Osteoblast (primary cell): ENCODE measurements at regions not wholly inside any gene's neighbourhood (a gene's known extent, or its start where the extent isn't known, plus 50 kb on each side); places are given as distances from the start of the nearest gene placed in this dataset.

Experiments
- DNase-seq: peaks from one replicate; pipeline ENCODE4 v3.0.0; 2011; ENCODE audit warnings: low spot score, mixed read lengths; ENCODE audit not compliant: insufficient read length; ENCODE audit errors: missing footprints
- H2AFZ ChIP-seq: 2 replicates; pipeline ENCODE4 v1.6.0; 2011; ENCODE audit warnings: mild to moderate bottlenecking, low read length
- H3K27ac ChIP-seq: 2 replicates; pipeline ENCODE4 v1.5.1; 2011; ENCODE audit warnings: mild to moderate bottlenecking, low read depth, low read length, moderate library complexity
- H3K27me3 ChIP-seq: 2 replicates; pipeline ENCODE4 v1.6.0; 2012; ENCODE audit warnings: mild to moderate bottlenecking, control low read depth, inconsistent platforms, low read length, moderate library complexity; ENCODE audit not compliant: insufficient read depth
- H3K36me3 ChIP-seq: 2 replicates; pipeline ENCODE4 v1.5.1; 2011; ENCODE audit warnings: mild to moderate bottlenecking, low read length, control low read depth, moderate library complexity; ENCODE audit not compliant: insufficient read depth
- H3K4me1 ChIP-seq: 2 replicates; pipeline ENCODE4 v1.5.1; 2011; ENCODE audit warnings: mild to moderate bottlenecking, low read length, control low read depth, moderate library complexity; ENCODE audit not compliant: insufficient read depth
- H3K4me2 ChIP-seq: 2 replicates; pipeline ENCODE4 v1.6.0; 2011; ENCODE audit warnings: mild to moderate bottlenecking, low read length; ENCODE audit not compliant: insufficient read depth
- H3K4me3 ChIP-seq: fragments of 200-600 bp; sonication (generic); 3 replicates; pipeline ENCODE4 v1.5.1; 2012; ENCODE audit warnings: mild to moderate bottlenecking, low read length, inconsistent platforms; ENCODE audit not compliant: insufficient read depth
- H3K79me2 ChIP-seq: 2 replicates; pipeline ENCODE4 v1.6.0; 2012; ENCODE audit warnings: mild to moderate bottlenecking, low read length, control low read depth, inconsistent platforms; ENCODE audit not compliant: insufficient read depth
- H3K9me3 ChIP-seq: 2 replicates; pipeline ENCODE4 v1.5.1; 2011; ENCODE audit warnings: low read depth, low read length, control low read depth
- H4K20me1 ChIP-seq: 2 replicates; pipeline ENCODE4 v1.6.0; 2012; ENCODE audit warnings: mild to moderate bottlenecking, low read length, control low read depth; ENCODE audit not compliant: insufficient read depth
- TF ChIP-seq, protein P1 (sequence below): IDR thresholded peaks from 2 replicates; pipeline ENCODE4 v1.5.1; 2011; ENCODE audit warnings: mild to moderate bottlenecking, low read depth, low read length, moderate library complexity; ENCODE audit errors: extremely low read depth

DNA sequence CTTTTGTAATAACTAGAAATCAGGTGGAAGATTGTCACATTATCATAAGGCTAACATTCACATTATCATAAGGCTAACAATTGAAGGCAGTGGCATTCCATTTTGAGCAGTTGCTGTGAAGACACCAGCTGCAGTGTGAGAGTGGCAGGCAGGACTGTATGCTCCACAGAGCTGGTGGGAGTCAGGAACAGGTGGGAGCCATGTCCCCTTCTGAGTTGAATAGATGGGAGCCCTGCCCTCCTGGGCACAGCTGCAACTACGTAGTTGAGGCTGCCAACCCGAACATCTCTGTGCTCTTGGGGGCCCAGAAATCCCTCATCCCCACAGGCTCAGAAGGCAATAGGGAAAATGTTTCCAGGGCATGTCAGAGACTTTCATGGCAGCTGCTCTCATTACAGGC is 1627.6 kb downstream of the SI start:
- H4K20me1 ChIP-seq: no peaks in the 10 kb centered on the region
- no peak for DNase-seq
- H3K36me3 ChIP-seq: no peaks in the 10 kb centered on the region
- H2AFZ ChIP-seq: no peak overlapping the region
- no peaks in the 10 kb centered on the region for H3K27me3 ChIP-seq
- H3K27ac ChIP-seq: no peak overlapping the region
- H3K4me1 ChIP-seq: no peaks in the 10 kb centered on the region
- no peak overlapping the region for H3K4me2 ChIP-seq
- H3K79me2 ChIP-seq: no peaks in the 10 kb centered on the region
- TF ChIP-seq, protein P1, sequence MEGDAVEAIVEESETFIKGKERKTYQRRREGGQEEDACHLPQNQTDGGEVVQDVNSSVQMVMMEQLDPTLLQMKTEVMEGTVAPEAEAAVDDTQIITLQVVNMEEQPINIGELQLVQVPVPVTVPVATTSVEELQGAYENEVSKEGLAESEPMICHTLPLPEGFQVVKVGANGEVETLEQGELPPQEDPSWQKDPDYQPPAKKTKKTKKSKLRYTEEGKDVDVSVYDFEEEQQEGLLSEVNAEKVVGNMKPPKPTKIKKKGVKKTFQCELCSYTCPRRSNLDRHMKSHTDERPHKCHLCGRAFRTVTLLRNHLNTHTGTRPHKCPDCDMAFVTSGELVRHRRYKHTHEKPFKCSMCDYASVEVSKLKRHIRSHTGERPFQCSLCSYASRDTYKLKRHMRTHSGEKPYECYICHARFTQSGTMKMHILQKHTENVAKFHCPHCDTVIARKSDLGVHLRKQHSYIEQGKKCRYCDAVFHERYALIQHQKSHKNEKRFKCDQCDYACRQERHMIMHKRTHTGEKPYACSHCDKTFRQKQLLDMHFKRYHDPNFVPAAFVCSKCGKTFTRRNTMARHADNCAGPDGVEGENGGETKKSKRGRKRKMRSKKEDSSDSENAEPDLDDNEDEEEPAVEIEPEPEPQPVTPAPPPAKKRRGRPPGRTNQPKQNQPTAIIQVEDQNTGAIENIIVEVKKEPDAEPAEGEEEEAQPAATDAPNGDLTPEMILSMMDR: no peak
- peaks cover 5% of the 10 kb centered on the region for H3K9me3 ChIP-seq
- no peak overlapping the region for H3K4me3 ChIP-seq

DNA sequence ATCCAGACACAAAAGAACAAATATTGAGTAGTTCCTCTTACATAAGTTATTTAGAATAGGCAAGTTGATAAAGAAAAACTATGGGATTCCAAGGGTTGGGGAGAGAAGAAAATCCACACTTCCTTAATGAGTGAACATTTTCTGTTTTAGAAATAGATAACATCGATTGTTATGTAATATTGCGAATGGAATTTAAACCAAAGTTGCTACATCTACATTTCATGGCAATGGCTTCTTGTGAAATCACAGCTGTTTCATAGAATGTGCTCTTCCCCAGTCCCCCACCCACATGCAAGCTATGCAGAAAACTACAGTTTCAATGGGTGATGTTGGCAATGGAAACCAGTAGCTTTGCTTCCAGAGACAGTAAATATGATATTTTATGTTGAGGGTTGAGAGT is 1639.5 kb downstream of the SI start:
- no peak for DNase-seq
- Histone ChIP-seq H4K20me1 (no peaks in the 10 kb centered on the region), H2AFZ (no peak overlapping the region), H3K79me2 (no peaks in the 10 kb centered on the region), H3K9me3 (peaks cover 2% of the 10 kb centered on the region), H3K4me3 (no peak overlapping the region), H3K4me2 (no peak overlapping the region), H3K27me3 (no peaks in the 10 kb centered on the region), H3K36me3 (no peaks in the 10 kb centered on the region), H3K27ac (no peak overlapping the region), H3K4me1 (no peaks in the 10 kb centered on the region)
- TF ChIP-seq, protein P1: no peak

- no peak for DNase-seq
- no peaks in the 10 kb centered on the region for H3K36me3 ChIP-seq
- no peaks in the 10 kb centered on the region for H3K79me2 ChIP-seq
- TF ChIP-seq, protein P1: no peak
- no peak overlapping the region for H3K4me2 ChIP-seq
- no peaks in the 10 kb centered on the region for H3K27me3 ChIP-seq
- peaks cover 2% of the 10 kb centered on the region for H3K9me3 ChIP-seq
- H3K27ac ChIP-seq: no peak overlapping the region
- no peak overlapping the region for H3K4me3 ChIP-seq
- no peaks in the 10 kb centered on the region for H4K20me1 ChIP-seq
- no peaks in the 10 kb centered on the region for H3K4me1 ChIP-seq
- H2AFZ ChIP-seq: no peak overlapping the region
Measured at GRCh38 chr3:163422671-163423070, 1655.6 kb downstream of the SI start.

DNA sequence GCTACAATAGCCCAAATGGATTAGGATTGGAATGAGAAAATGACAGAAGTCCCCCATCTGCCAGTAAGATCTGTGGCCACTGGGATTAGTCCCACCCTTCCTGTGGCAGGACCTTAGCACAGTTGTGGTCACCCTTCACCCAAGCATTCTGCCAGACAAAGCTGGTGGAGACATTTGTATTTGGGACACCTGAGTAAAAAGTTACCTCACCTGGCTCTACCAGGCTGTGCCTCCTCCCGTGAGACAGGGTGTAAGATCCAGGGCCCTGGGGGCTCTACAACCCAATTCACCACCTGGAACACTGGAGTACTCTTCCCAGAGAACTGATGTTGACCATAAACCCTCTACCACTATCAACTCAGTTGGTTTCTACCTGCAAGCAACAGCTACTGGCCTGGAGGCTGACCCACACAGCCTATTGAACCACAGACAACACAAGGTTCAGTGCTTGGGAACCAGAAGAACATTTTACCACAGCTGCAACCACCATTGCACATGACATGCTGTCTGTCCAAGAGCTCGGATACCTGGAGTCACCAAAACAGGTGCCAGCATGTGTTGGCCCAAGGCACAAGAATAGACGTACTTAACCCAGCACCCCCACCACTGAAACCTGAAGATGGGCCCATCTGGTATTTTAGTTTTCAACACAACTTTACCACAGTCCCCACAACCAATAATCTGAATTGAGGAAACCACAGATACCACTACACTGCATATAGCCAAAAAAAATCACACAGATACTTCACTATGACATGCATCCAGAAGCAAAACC is 1686.7 kb downstream of the SI start:
- Histone ChIP-seq H3K36me3 (no peaks in the 10 kb centered on the region), H3K4me3 (no peak overlapping the region), H3K79me2 (no peaks in the 10 kb centered on the region), H3K4me1 (no peaks in the 10 kb centered on the region), H2AFZ (no peak overlapping the region), H3K27me3 (no peaks in the 10 kb centered on the region), H3K9me3 (peaks cover 6% of the 10 kb centered on the region), H3K27ac (no peak overlapping the region), H3K4me2 (no peak overlapping the region), H4K20me1 (no peaks in the 10 kb centered on the region)
- TF ChIP-seq, protein P1: no peak
- no peak for DNase-seq
